H9 (cell line): ENCODE measurements at regions not wholly inside any gene's neighbourhood (a gene's known extent, or its start where the extent isn't known, plus 50 kb on each side); places are given as distances from the start of the nearest gene placed in this dataset.

Experiments used
- DNase-seq: peaks from one replicate; pipeline ENCODE4 v3.0.0-alpha.2; 2017
- H2AFZ ChIP-seq: one replicate; pipeline ENCODE4 v1.6.1; 2013; ENCODE audit warnings: mild to moderate bottlenecking, low read length, control low read depth, moderate library complexity
- H2AK5ac ChIP-seq: 2 replicates; pipeline ENCODE4 v1.6.1; 2013; ENCODE audit warnings: low read length, control low read depth, mixed read lengths; ENCODE audit not compliant: insufficient read length
- H2BK120ac ChIP-seq: one replicate; pipeline ENCODE4 v1.6.1; 2013; ENCODE audit warnings: low read depth, mild to moderate bottlenecking, low read length, control low read depth, inconsistent platforms; ENCODE audit not compliant: poor library complexity, severe bottlenecking
- H2BK12ac ChIP-seq: 2 replicates; pipeline ENCODE4 v1.6.1; 2013; ENCODE audit warnings: low read length, control low read depth, mixed read lengths, low read depth; ENCODE audit not compliant: insufficient read length
- H2BK15ac ChIP-seq: 2 replicates; pipeline ENCODE4 v1.6.1; 2013; ENCODE audit warnings: low read depth, low read length, control low read depth
- H2BK20ac ChIP-seq: one replicate; pipeline ENCODE4 v1.6.1; 2013; ENCODE audit warnings: low read depth, mild to moderate bottlenecking, low read length, control low read depth, inconsistent platforms; ENCODE audit not compliant: poor library complexity, severe bottlenecking
- H2BK5ac ChIP-seq: 2 replicates; pipeline ENCODE4 v1.6.1; 2013; ENCODE audit warnings: low read length, control low read depth, mixed read lengths; ENCODE audit not compliant: insufficient read length
- H3K14ac ChIP-seq: 2 replicates; pipeline ENCODE4 v1.6.1; 2013; ENCODE audit warnings: low read length, control low read depth; ENCODE audit not compliant: insufficient read depth
- H3K18ac ChIP-seq: 2 replicates; pipeline ENCODE4 v1.6.1; 2013; ENCODE audit warnings: low read depth, mild to moderate bottlenecking, mixed read lengths, low read length, control low read depth; ENCODE audit not compliant: insufficient read length
- H3K23ac ChIP-seq: 2 replicates; pipeline ENCODE4 v1.6.1; 2013; ENCODE audit warnings: low read length, control low read depth, mixed read lengths, low read depth; ENCODE audit not compliant: insufficient read length
- H3K23me2 ChIP-seq: 2 replicates; pipeline ENCODE4 v1.6.1; 2013; ENCODE audit warnings: low read depth, mild to moderate bottlenecking, mixed read lengths, low read length, control low read depth; ENCODE audit not compliant: insufficient read length, poor library complexity, severe bottlenecking
- H3K27ac ChIP-seq: 2 replicates; pipeline ENCODE4 v1.5.1; 2013; ENCODE audit warnings: low read length, control low read depth, mixed read lengths, low read depth; ENCODE audit not compliant: insufficient read length
- H3K27me3 ChIP-seq: 2 replicates; pipeline ENCODE4 v1.6.1; 2013; ENCODE audit warnings: low read length, control low read depth, inconsistent platforms; ENCODE audit not compliant: insufficient read depth
- H3K4ac ChIP-seq: 2 replicates; pipeline ENCODE4 v1.6.1; 2013; ENCODE audit warnings: low read depth, mild to moderate bottlenecking, control low read depth, inconsistent platforms, low read length, moderate library complexity
- H3K4me1 ChIP-seq: 2 replicates; pipeline ENCODE4 v1.6.1; 2013; ENCODE audit warnings: low read length, control low read depth, inconsistent platforms; ENCODE audit not compliant: insufficient read depth
- H3K4me2 ChIP-seq: 2 replicates; pipeline ENCODE4 v1.6.1; 2013; ENCODE audit warnings: low read length, control low read depth, mixed read lengths; ENCODE audit not compliant: insufficient read length, insufficient read depth
- H3K56ac ChIP-seq: 2 replicates; pipeline ENCODE4 v1.6.1; 2013; ENCODE audit warnings: low read depth, mild to moderate bottlenecking, mixed read lengths, low read length, control low read depth; ENCODE audit not compliant: insufficient read length
- H3K79me1 ChIP-seq: 2 replicates; pipeline ENCODE4 v1.6.1; 2013; ENCODE audit warnings: low read depth, mild to moderate bottlenecking, moderate library complexity, low read length, control low read depth, inconsistent platforms; ENCODE audit not compliant: insufficient read depth, poor library complexity, severe bottlenecking
- H3K79me2 ChIP-seq: 2 replicates; pipeline ENCODE4 v1.6.1; 2013; ENCODE audit warnings: low read length, control low read depth, inconsistent platforms; ENCODE audit not compliant: insufficient read depth
- H3K9ac ChIP-seq: 2 replicates; pipeline ENCODE4 v1.6.1; 2013; ENCODE audit warnings: low read length, control low read depth, mixed read lengths; ENCODE audit not compliant: insufficient read length; ENCODE audit errors: extremely low read depth
- H3K9me3 ChIP-seq: one replicate; pipeline ENCODE4 v1.6.1; 2013; ENCODE audit warnings: low read depth, low read length, inconsistent platforms; ENCODE audit not compliant: control insufficient read depth
- H3T11ph ChIP-seq: one replicate; pipeline ENCODE4 v1.6.1; 2013; ENCODE audit warnings: mild to moderate bottlenecking, low read length, control low read depth, inconsistent platforms
- H4K20me1 ChIP-seq: one replicate; pipeline ENCODE4 v1.6.1; 2013; ENCODE audit not compliant: control insufficient read depth, insufficient read length, insufficient read depth
- H4K5ac ChIP-seq: 2 replicates; pipeline ENCODE4 v1.6.1; 2013; ENCODE audit warnings: low read depth, mild to moderate bottlenecking, mixed read lengths, low read length, control low read depth; ENCODE audit not compliant: insufficient read length
- H4K8ac ChIP-seq: replicated peaks from 2 replicates; pipeline ENCODE4 v1.6.1; 2013; ENCODE audit warnings: low read length, control low read depth, mixed read lengths, low read depth; ENCODE audit not compliant: insufficient read length
- H4K91ac ChIP-seq: 2 replicates; pipeline ENCODE4 v1.6.1; 2013; ENCODE audit warnings: low read depth, mild to moderate bottlenecking, moderate library complexity, mixed read lengths, low read length, control low read depth; ENCODE audit not compliant: insufficient read length
- H3K27ac Mint-ChIP-seq, 3 experiments: 2 replicates in 2 of 3; 3 replicates in 1 of 3; pipeline ENCODE4 v1.8.0; 2020 to 2021; ENCODE audit warnings: mixed read lengths in 3 of 3, mild to moderate bottlenecking in 1 of 3, moderate library complexity in 1 of 3
- H3K27me3 Mint-ChIP-seq: 2 replicates; pipeline ENCODE4 v1.8.0; 2021; ENCODE audit warnings: low read depth, mild to moderate bottlenecking, moderate library complexity, mixed read lengths
- H3K36me3 Mint-ChIP-seq, 3 experiments: 2 replicates in 2 of 3; 3 replicates in 1 of 3; pipeline ENCODE4 v1.8.0; 2020 to 2021; ENCODE audit warnings: low read depth in 3 of 3, mixed read lengths in 3 of 3; ENCODE audit not compliant: insufficient read depth in 1 of 3
- H3K4me1 Mint-ChIP-seq, 2 experiments: 2 replicates each; pipeline ENCODE4 v1.8.0; 2020; ENCODE audit warnings: mixed read lengths in 2 of 2
- H3K4me3 Mint-ChIP-seq, 2 experiments: 2 replicates in 1 of 2; 3 replicates in 1 of 2; pipeline ENCODE4 v1.8.0; 2020 to 2021; ENCODE audit warnings: mild to moderate bottlenecking in 2 of 2, mixed read lengths in 2 of 2, moderate library complexity in 1 of 2
- H3K9me3 Mint-ChIP-seq, 2 experiments: 2 replicates in 1 of 2; 3 replicates in 1 of 2; pipeline ENCODE4 v1.8.0; 2020; ENCODE audit warnings: mild to moderate bottlenecking in 2 of 2, mixed read lengths in 2 of 2, moderate library complexity in 1 of 2
- WGBS: extraction: QIAGEN DNeasy Blood & Tissue Kit; methylation state at CpG from one replicate; pipeline ENCODE4 v1.1.7; 2013; ENCODE audit warnings: missing lambda C conversion rate, low lambda C conversion rate, mixed read lengths; ENCODE audit not compliant: insufficient read length; ENCODE audit errors: extremely low coverage; 5-methylcytosine and 5-hydroxymethylcytosine counted together
- TF ChIP-seq, protein P1 (sequence below): fragments of 200-600 bp; sonication (generic); conservative IDR thresholded peaks from 3 replicates; pipeline ENCODE4 v1.8.0; 2021; ENCODE audit warnings: antibody characterized with exemption, mild to moderate bottlenecking

DNA sequence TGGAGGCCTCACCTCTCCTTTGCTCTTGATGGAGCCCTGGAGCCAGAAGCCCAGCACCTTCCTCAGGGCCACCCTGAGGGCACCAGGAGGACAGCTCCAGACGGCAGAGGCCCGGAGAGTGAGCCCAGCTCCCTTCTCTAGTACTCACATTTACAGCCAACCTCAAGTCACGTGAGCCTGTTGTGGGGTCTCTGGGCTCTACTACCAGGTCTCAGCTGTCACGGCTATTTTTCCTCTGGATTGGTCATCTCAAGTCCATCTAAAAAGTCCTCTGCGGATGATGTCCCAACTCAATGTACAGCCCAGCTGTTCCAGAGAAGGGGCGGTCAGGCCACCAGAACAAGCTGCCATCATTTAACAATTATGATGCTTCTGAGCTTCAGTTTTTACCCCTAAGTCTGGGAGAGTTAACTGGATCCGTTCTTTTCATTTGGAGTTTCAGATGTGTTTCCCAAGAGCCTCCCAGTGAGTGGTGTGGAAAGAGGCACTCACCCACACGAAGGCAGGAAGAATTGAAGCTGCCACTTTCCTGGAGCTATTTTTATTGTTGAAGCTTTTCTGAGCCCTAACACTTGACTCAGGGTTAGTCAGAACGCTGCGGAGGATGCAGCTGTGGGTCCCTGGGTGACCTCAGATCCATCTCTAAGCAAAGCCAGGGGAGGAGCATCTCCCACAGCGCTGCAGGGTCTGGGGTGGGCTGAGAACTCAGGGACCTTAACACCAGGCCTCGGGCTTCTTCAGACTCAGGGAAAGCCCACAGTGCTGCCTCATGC lies 143.5 kb upstream of the UBL3 start:
- no peak overlapping the region for H4K91ac ChIP-seq

More for the DNA sequence above, 143.5 kb upstream of the UBL3 start:
- H2BK120ac ChIP-seq = no peak overlapping the region
- Mint-ChIP-seq H3K4me3 (no peak overlapping the region), H3K4me1 (peaks cover 12% of the 10 kb centered on the region in 2 experiments), H3K27ac (no peak overlapping the region), H3K36me3 (no peaks in the 10 kb centered on the region), H3K27me3 (no peaks in the 10 kb centered on the region; the same call in none of the 2 replicates), H3K9me3 (peaks cover under 1 to 2% of the 10 kb centered on the region in 2 experiments; a peak in 2 of 5 replicates)
- H3K14ac ChIP-seq = no peak overlapping the region
- no peak overlapping the region for H3K9ac ChIP-seq
- H3K27me3 ChIP-seq = no peaks in the 10 kb centered on the region
- H3K9me3 ChIP-seq = no peaks in the 10 kb centered on the region
- no peak overlapping the region for H2BK20ac ChIP-seq
- H2BK5ac ChIP-seq = no peak overlapping the region
- no peak overlapping the region for H3T11ph ChIP-seq
- no peaks in the 10 kb centered on the region for H4K20me1 ChIP-seq
- DNase-seq = no peak
- no peaks in the 10 kb centered on the region for H3K79me1 ChIP-seq
- H3K18ac ChIP-seq = no peak overlapping the region
- H3K23ac ChIP-seq = no peak overlapping the region
- TF ChIP-seq, protein P1, sequence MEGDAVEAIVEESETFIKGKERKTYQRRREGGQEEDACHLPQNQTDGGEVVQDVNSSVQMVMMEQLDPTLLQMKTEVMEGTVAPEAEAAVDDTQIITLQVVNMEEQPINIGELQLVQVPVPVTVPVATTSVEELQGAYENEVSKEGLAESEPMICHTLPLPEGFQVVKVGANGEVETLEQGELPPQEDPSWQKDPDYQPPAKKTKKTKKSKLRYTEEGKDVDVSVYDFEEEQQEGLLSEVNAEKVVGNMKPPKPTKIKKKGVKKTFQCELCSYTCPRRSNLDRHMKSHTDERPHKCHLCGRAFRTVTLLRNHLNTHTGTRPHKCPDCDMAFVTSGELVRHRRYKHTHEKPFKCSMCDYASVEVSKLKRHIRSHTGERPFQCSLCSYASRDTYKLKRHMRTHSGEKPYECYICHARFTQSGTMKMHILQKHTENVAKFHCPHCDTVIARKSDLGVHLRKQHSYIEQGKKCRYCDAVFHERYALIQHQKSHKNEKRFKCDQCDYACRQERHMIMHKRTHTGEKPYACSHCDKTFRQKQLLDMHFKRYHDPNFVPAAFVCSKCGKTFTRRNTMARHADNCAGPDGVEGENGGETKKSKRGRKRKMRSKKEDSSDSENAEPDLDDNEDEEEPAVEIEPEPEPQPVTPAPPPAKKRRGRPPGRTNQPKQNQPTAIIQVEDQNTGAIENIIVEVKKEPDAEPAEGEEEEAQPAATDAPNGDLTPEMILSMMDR = no peak
- H2AK5ac ChIP-seq = no peak overlapping the region
- no peak overlapping the region for H3K27ac ChIP-seq
- H2AFZ ChIP-seq = no peak overlapping the region
- WGBS = no CpG with 5 or more reads among the region's 12 CpGs
- no peak overlapping the region for H3K4ac ChIP-seq
- H3K56ac ChIP-seq = no peak overlapping the region
- H3K79me2 ChIP-seq = no peaks in the 10 kb centered on the region
- H3K4me1 ChIP-seq = no peaks in the 10 kb centered on the region
- no peaks in the 10 kb centered on the region for H3K23me2 ChIP-seq
- no peak overlapping the region for H3K4me2 ChIP-seq
- no peak overlapping the region for H2BK12ac ChIP-seq
- no peak overlapping the region for H2BK15ac ChIP-seq
- H4K5ac ChIP-seq = no peak overlapping the region
- H4K8ac ChIP-seq = no peak overlapping the region
